ENCODE measurements at regions not wholly inside any gene's neighbourhood (a gene's known extent, or its start where the extent isn't known, plus 50 kb on each side); places are given as distances from the start of the nearest gene placed in this dataset.

DNA sequence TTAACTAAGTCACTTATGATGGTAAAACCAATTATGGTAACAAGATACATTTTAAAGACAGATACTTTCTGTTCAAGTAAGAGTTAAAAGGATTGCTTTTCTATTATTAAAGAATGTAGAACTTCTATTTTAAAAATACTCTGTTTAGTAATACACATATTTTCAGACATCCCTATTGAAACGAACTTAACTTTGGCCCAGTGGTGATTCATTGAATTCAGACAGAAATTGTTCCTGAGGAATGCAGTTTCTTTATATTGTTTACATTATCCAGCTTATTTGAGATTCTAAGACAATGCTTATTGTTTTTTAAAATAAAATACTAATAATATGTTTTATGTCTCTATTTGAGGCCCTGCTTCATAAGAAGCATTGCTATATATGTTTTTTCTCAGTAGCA, 816.4 kb downstream of the SEMA5A start:
- no peak for TF ChIP-seq EZH2 (IDR thresholded peaks at IDR 0.05)
- TF ChIP-seq, protein P1, sequence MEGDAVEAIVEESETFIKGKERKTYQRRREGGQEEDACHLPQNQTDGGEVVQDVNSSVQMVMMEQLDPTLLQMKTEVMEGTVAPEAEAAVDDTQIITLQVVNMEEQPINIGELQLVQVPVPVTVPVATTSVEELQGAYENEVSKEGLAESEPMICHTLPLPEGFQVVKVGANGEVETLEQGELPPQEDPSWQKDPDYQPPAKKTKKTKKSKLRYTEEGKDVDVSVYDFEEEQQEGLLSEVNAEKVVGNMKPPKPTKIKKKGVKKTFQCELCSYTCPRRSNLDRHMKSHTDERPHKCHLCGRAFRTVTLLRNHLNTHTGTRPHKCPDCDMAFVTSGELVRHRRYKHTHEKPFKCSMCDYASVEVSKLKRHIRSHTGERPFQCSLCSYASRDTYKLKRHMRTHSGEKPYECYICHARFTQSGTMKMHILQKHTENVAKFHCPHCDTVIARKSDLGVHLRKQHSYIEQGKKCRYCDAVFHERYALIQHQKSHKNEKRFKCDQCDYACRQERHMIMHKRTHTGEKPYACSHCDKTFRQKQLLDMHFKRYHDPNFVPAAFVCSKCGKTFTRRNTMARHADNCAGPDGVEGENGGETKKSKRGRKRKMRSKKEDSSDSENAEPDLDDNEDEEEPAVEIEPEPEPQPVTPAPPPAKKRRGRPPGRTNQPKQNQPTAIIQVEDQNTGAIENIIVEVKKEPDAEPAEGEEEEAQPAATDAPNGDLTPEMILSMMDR (IDR thresholded peaks at IDR 0.05), result no peak
